ENCODE measurements at regions not wholly inside any gene's neighbourhood (a gene's known extent, or its start where the extent isn't known, plus 50 kb on each side); places are given as distances from the start of the nearest gene placed in this dataset.

- H3K27me3 ChIP-seq (ENCODE audit: low read length) = no peaks in the 10 kb centered on the region
These were observed 54.0 kb upstream of the OLFM1 start for GRCh38 chr9:135033487-135033886.

GRCh38 chr9:135034106-135034505, 53.4 kb upstream of the OLFM1 start:
- Histone ChIP-seq H3K36me3 (ENCODE audit: low read length) (no peaks in the 10 kb centered on the region), H2AFZ (ENCODE audit: low read depth, low read length, severe bottlenecking) (no peak overlapping the region), H3K27me3 (ENCODE audit: low read length) (no peaks in the 10 kb centered on the region), H3K9ac (ENCODE audit: low read length) (no peak overlapping the region), H3K79me2 (ENCODE audit: insufficient read depth, low read length) (no peaks in the 10 kb centered on the region), H3K27ac (ENCODE audit: low read depth, low read length) (no peak overlapping the region), H3K9me3 (ENCODE audit: insufficient read depth, low read length) (no peaks in the 10 kb centered on the region), H4K20me1 (ENCODE audit: low read depth, low read length) (no peaks in the 10 kb centered on the region), H3K4me3 (ENCODE audit: insufficient read depth, low read length, poor library complexity, severe bottlenecking) (no peak overlapping the region), H3F3A (ENCODE audit: insufficient read depth) (no peaks in the 10 kb centered on the region), H3K4me2 (ENCODE audit: low read depth, low read length, poor library complexity, severe bottlenecking) (no peak overlapping the region), H3K9me2 (replicated peaks; ENCODE audit: insufficient read depth, low read length) (no peaks in the 10 kb centered on the region)
- TF ChIP-seq CTCF (IDR thresholded peaks at IDR 0.05; ENCODE audit: insufficient read depth, low read length, poor library complexity, severe bottlenecking) (no peak), EZH2phosphoT487 (conservative IDR thresholded peaks at IDR 0.05; ENCODE audit: low read length) (no peak)

More at GRCh38 chr9:135033487-135033886, 54.0 kb upstream of the OLFM1 start:
- no peak overlapping the region for H3K9ac ChIP-seq (ENCODE audit: low read length)
- no peak overlapping the region for H3K4me2 ChIP-seq (ENCODE audit: low read depth, low read length, poor library complexity, severe bottlenecking)
- no peaks in the 10 kb centered on the region for H3F3A ChIP-seq (ENCODE audit: insufficient read depth)
- no peaks in the 10 kb centered on the region for H3K79me2 ChIP-seq (ENCODE audit: insufficient read depth, low read length)
- TF ChIP-seq CTCF (IDR thresholded peaks at IDR 0.05; ENCODE audit: insufficient read depth, low read length, poor library complexity, severe bottlenecking) (no peak), EZH2phosphoT487 (conservative IDR thresholded peaks at IDR 0.05; ENCODE audit: low read length) (no peak)
- H3K9me2 ChIP-seq (replicated peaks; ENCODE audit: insufficient read depth, low read length) = no peaks in the 10 kb centered on the region
- no peaks in the 10 kb centered on the region for H4K20me1 ChIP-seq (ENCODE audit: low read depth, low read length)
- H3K27ac ChIP-seq (ENCODE audit: low read depth, low read length) = no peak overlapping the region
- H3K9me3 ChIP-seq (ENCODE audit: insufficient read depth, low read length) = no peaks in the 10 kb centered on the region
- H2AFZ ChIP-seq (ENCODE audit: low read depth, low read length, severe bottlenecking) = no peak overlapping the region
- H3K4me3 ChIP-seq (ENCODE audit: insufficient read depth, low read length, poor library complexity, severe bottlenecking) = no peak overlapping the region
- H3K36me3 ChIP-seq (ENCODE audit: low read length) = no peaks in the 10 kb centered on the region

GRCh38 chr9:135035781-135036760, 51.4 kb upstream of the OLFM1 start:
- H3K27me3 ChIP-seq (ENCODE audit: low read length) = no peaks in the 10 kb centered on the region
- no peaks in the 10 kb centered on the region for H3K79me2 ChIP-seq (ENCODE audit: insufficient read depth, low read length)
- no peaks in the 10 kb centered on the region for H3K36me3 ChIP-seq (ENCODE audit: low read length)
- no peaks in the 10 kb centered on the region for H3K9me2 ChIP-seq (replicated peaks; ENCODE audit: insufficient read depth, low read length)
- H3K9me3 ChIP-seq (ENCODE audit: insufficient read depth, low read length) = no peaks in the 10 kb centered on the region
- no peaks in the 10 kb centered on the region for H3F3A ChIP-seq (ENCODE audit: insufficient read depth)
- H3K4me3 ChIP-seq (ENCODE audit: insufficient read depth, low read length, poor library complexity, severe bottlenecking) = no peak overlapping the region
- no peaks in the 10 kb centered on the region for H4K20me1 ChIP-seq (ENCODE audit: low read depth, low read length)
- no peak overlapping the region for H3K9ac ChIP-seq (ENCODE audit: low read length)
- TF ChIP-seq CTCF (IDR thresholded peaks at IDR 0.05; ENCODE audit: insufficient read depth, low read length, poor library complexity, severe bottlenecking) (no peak), EZH2phosphoT487 (conservative IDR thresholded peaks at IDR 0.05; ENCODE audit: low read length) (no peak)
- no peak overlapping the region for H3K4me2 ChIP-seq (ENCODE audit: low read depth, low read length, poor library complexity, severe bottlenecking)
- no peak overlapping the region for H2AFZ ChIP-seq (ENCODE audit: low read depth, low read length, severe bottlenecking)
- no peak overlapping the region for H3K27ac ChIP-seq (ENCODE audit: low read depth, low read length)

All from SU-DHL-6 (cell line).